ENCODE measurements at regions not wholly inside any gene's neighbourhood (a gene's known extent, or its start where the extent isn't known, plus 50 kb on each side); places are given as distances from the start of the nearest gene placed in this dataset.

GRCh38 chr17:72492941-72493340 lies 372.1 kb downstream of the SOX9 start:
- TF ChIP-seq POLR2A (IDR thresholded peaks at IDR 0.05; ENCODE audit: low read length) (no peak), CTCF (IDR thresholded peaks at IDR 0.05) (no peak), EP300 (IDR thresholded peaks at IDR 0.05) (no peak), USF2 (IDR thresholded peaks at IDR 0.05) (no peak), RNF2 (IDR thresholded peaks at IDR 0.05; ENCODE audit: borderline replicate concordance, low read depth) (no peak), RAD21 (conservative IDR thresholded peaks at IDR 0.05 in 1 of 2, IDR thresholded peaks at IDR 0.05 in 1 of 2) (no peak), NR3C1 (IDR thresholded peaks at IDR 0.05) (no peak), KDM5A (IDR thresholded peaks at IDR 0.05) (no peak), GATA3 (IDR thresholded peaks at IDR 0.05; ENCODE audit: borderline replicate concordance) (no peak)
